ENCODE measurements at regions not wholly inside any gene's neighbourhood (a gene's known extent, or its start where the extent isn't known, plus 50 kb on each side); places are given as distances from the start of the nearest gene placed in this dataset.

DNA sequence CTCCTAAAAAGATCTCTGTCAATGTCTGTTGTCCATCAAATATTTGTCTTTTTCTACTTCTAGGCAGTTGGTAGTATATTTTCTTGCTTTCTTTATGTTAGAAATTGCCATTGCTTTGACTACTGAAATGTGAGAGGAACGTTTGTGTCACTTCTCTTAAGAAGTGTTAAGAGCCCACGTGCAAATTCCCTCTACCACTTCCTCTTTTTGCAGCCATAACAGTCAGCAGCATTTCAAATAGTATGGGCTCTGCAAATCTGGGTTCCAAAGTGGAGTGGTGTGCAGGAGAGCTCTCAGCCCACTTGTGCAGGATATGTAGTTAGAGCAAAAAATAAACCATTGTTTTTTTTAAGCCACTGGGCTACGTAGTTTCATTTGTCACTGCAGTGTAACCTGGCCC lies 314.0 kb downstream of the MEIS1 start:
- no peak for DNase-seq (ENCODE audit: low read depth, low spot score)
- intact Hi-C loops (cut with micrococcal nuclease; ENCODE audit: unreplicated experiment): no loop called here
- Histone ChIP-seq H3K27me3 (ENCODE audit: control insufficient read depth, insufficient read depth, low read length) (no peaks in the 10 kb centered on the region), H3K36me3 (ENCODE audit: control insufficient read depth, insufficient read depth, low read length) (no peaks in the 10 kb centered on the region), H3K27ac (ENCODE audit: low read length) (no peak overlapping the region), H3K4me1 (ENCODE audit: control insufficient read depth, insufficient read depth, low read length) (no peaks in the 10 kb centered on the region), H3K9me3 (ENCODE audit: control insufficient read depth, insufficient read depth, low read depth, low read length) (no peaks in the 10 kb centered on the region), H3K4me3 (ENCODE audit: low read depth in 2 of 2, low read length in 2 of 2) (no peak overlapping the region)
- no peak for TF ChIP-seq SIN3A (IDR thresholded peaks at IDR 0.05; ENCODE audit: borderline replicate concordance, insufficient read depth, low read depth, low read length)
- TF ChIP-seq, protein P1, sequence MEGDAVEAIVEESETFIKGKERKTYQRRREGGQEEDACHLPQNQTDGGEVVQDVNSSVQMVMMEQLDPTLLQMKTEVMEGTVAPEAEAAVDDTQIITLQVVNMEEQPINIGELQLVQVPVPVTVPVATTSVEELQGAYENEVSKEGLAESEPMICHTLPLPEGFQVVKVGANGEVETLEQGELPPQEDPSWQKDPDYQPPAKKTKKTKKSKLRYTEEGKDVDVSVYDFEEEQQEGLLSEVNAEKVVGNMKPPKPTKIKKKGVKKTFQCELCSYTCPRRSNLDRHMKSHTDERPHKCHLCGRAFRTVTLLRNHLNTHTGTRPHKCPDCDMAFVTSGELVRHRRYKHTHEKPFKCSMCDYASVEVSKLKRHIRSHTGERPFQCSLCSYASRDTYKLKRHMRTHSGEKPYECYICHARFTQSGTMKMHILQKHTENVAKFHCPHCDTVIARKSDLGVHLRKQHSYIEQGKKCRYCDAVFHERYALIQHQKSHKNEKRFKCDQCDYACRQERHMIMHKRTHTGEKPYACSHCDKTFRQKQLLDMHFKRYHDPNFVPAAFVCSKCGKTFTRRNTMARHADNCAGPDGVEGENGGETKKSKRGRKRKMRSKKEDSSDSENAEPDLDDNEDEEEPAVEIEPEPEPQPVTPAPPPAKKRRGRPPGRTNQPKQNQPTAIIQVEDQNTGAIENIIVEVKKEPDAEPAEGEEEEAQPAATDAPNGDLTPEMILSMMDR (IDR thresholded peaks at IDR 0.05): no peak
- TF ChIP-seq, protein P2, sequence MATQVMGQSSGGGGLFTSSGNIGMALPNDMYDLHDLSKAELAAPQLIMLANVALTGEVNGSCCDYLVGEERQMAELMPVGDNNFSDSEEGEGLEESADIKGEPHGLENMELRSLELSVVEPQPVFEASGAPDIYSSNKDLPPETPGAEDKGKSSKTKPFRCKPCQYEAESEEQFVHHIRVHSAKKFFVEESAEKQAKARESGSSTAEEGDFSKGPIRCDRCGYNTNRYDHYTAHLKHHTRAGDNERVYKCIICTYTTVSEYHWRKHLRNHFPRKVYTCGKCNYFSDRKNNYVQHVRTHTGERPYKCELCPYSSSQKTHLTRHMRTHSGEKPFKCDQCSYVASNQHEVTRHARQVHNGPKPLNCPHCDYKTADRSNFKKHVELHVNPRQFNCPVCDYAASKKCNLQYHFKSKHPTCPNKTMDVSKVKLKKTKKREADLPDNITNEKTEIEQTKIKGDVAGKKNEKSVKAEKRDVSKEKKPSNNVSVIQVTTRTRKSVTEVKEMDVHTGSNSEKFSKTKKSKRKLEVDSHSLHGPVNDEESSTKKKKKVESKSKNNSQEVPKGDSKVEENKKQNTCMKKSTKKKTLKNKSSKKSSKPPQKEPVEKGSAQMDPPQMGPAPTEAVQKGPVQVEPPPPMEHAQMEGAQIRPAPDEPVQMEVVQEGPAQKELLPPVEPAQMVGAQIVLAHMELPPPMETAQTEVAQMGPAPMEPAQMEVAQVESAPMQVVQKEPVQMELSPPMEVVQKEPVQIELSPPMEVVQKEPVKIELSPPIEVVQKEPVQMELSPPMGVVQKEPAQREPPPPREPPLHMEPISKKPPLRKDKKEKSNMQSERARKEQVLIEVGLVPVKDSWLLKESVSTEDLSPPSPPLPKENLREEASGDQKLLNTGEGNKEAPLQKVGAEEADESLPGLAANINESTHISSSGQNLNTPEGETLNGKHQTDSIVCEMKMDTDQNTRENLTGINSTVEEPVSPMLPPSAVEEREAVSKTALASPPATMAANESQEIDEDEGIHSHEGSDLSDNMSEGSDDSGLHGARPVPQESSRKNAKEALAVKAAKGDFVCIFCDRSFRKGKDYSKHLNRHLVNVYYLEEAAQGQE (IDR thresholded peaks at IDR 0.05; ENCODE audit: insufficient read depth in 1 of 2, low read depth in 2 of 2, low read length in 1 of 2): no peak
- TF ChIP-seq POLR2AphosphoS5 (IDR thresholded peaks at IDR 0.05; ENCODE audit: low read depth, low read length): no peak
- TF ChIP-seq TCF7L2 (IDR thresholded peaks at IDR 0.05; ENCODE audit: low read depth, low read length): no peak
- in situ Hi-C loops (cut with HindIII; ENCODE audit: low pct_unique_long_range_greater_than_20kb, low sequenced_read_pairs): no loop called here
- BruUV-seq (replicated peaks): no TSS peak
- ATAC-seq: no peak
- POLR2A ChIA-PET: no interaction called here
- CTCF ChIA-PET: no interaction called here

DNA sequence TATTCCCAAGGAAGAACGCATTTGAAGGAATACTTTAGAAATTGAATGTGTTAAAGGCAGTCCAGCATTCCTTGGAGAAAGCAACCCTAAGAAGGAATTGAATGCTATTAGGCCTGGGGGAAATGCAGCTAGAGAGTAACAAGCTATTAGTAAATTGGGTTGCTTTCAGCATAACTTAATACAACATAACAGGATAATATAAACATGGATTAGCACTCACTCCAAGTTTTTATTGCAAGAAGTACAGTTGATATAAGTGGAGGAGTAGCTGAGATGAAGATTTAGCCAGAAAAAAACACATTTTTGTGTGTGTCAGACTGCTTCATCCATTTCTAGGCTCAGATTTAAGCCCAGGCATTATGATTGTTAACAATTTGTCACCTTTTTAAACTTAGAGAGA lies 314.6 kb downstream of the MEIS1 start:
- Histone ChIP-seq H3K27ac (ENCODE audit: low read length) (no peak overlapping the region), H3K36me3 (ENCODE audit: control insufficient read depth, insufficient read depth, low read length) (no peaks in the 10 kb centered on the region), H3K27me3 (ENCODE audit: control insufficient read depth, insufficient read depth, low read length) (no peaks in the 10 kb centered on the region), H3K9me3 (ENCODE audit: control insufficient read depth, insufficient read depth, low read depth, low read length) (no peaks in the 10 kb centered on the region), H3K4me3 (ENCODE audit: low read depth in 2 of 2, low read length in 2 of 2) (no peak overlapping the region), H3K4me1 (ENCODE audit: control insufficient read depth, insufficient read depth, low read length) (no peaks in the 10 kb centered on the region)
- no peak for ATAC-seq
- ChIA-PET CTCF (no interaction called here), POLR2A (no interaction called here)
- intact Hi-C loops (cut with micrococcal nuclease; ENCODE audit: unreplicated experiment) (no loop called here), in situ Hi-C loops (cut with HindIII; ENCODE audit: low pct_unique_long_range_greater_than_20kb, low sequenced_read_pairs) (no loop called here)
- TF ChIP-seq, protein P1 (IDR thresholded peaks at IDR 0.05): no peak
- TF ChIP-seq, protein P2 (IDR thresholded peaks at IDR 0.05; ENCODE audit: insufficient read depth in 1 of 2, low read depth in 2 of 2, low read length in 1 of 2): no peak
- TF ChIP-seq SIN3A (IDR thresholded peaks at IDR 0.05; ENCODE audit: borderline replicate concordance, insufficient read depth, low read depth, low read length) (no peak), TCF7L2 (IDR thresholded peaks at IDR 0.05; ENCODE audit: low read depth, low read length) (no peak), POLR2AphosphoS5 (IDR thresholded peaks at IDR 0.05; ENCODE audit: low read depth, low read length) (no peak)
- no peak for DNase-seq (ENCODE audit: low read depth, low spot score)
- BruUV-seq (replicated peaks): no TSS peak
